WI38 (cell line): ENCODE measurements at regions not wholly inside any gene's neighbourhood (a gene's known extent, or its start where the extent isn't known, plus 50 kb on each side); places are given as distances from the start of the nearest gene placed in this dataset.

Source experiments
- H3K4me3 ChIP-seq: 2 replicates; pipeline ENCODE4 v1.5.1; 2011; ENCODE audit warnings: low read depth, mild to moderate bottlenecking, control low read depth, low read length
- CTCF ChIP-seq: IDR thresholded peaks from 2 replicates; pipeline ENCODE4 v1.5.1; 2012; ENCODE audit warnings: low read depth, mild to moderate bottlenecking, control low read depth, low read length

DNA sequence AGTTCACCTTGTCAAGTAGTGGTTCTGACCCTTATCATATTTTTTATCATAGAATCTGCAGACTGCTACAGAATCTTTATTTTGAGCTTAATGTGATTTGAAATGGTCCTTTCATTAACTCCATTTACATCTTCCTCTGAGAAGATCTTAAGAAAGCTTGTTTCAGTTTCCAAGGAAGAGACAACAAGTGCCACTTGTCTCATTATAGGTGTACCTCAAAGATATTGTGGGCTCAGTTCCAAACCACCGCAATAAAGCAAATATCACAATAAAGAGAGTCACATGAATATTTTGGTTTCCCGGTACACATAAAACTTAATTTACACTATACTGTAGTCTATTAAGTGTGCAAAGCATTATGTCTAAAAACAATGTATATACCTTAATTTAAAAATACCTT, 66.4 kb upstream of the ATXN1 start:
- no peak for TF ChIP-seq CTCF
- H3K4me3 ChIP-seq = no peak overlapping the region

- TF ChIP-seq CTCF = no peak
- no peak overlapping the region for H3K4me3 ChIP-seq
These were observed 64.5 kb upstream of the ATXN1 start for GRCh38 chr6:16825784-16826183.

- TF ChIP-seq CTCF = no peak
- no peak overlapping the region for H3K4me3 ChIP-seq
These were observed 63.8 kb upstream of the ATXN1 start for GRCh38 chr6:16824845-16825685.

- no peak overlapping the region for H3K4me3 ChIP-seq
- TF ChIP-seq CTCF = no peak
These were observed 62.6 kb upstream of the ATXN1 start for GRCh38 chr6:16823718-16824352.

DNA sequence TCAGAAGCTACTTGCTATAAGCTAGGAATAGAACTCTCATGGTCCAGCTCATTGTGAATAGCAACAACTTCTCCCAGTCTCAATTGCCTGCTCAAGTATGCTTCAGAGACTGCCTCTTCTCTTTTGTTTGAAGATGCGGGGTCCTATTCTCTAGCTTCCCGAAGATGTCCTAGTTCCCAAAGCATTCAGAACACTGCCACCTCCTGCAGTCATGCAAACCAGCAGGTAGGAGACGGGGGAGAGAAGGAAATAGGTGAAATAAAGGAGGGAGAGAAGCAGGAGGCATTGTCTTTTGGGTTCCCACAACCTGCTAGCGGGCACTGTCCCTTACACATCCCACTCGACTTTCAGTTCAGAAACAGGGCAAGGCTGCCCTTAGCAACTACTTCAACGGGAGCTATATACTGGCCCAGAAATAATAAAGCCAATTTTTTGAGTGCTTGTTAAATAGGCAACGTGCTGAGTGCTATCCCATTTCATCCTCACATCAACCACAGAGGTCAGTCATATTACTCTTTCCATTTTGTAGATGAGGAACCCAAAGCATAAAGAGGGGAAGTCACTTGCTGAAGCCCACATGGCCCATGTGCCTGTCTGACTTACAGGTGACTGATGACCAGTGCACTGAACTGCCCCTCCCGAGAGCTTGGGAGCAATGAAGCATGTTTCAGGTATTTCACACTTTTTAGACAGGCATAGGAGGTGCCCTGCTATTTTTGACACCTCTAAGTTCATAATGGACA, 61.9 kb upstream of the ATXN1 start:
- TF ChIP-seq CTCF = no peak
- H3K4me3 ChIP-seq = no peak overlapping the region

GRCh38 chr6:16822529-16822928, 61.3 kb upstream of the ATXN1 start:
- H3K4me3 ChIP-seq = no peak overlapping the region
- TF ChIP-seq CTCF = no peak
